ENCODE measurements at regions not wholly inside any gene's neighbourhood (a gene's known extent, or its start where the extent isn't known, plus 50 kb on each side); places are given as distances from the start of the nearest gene placed in this dataset.

DNA sequence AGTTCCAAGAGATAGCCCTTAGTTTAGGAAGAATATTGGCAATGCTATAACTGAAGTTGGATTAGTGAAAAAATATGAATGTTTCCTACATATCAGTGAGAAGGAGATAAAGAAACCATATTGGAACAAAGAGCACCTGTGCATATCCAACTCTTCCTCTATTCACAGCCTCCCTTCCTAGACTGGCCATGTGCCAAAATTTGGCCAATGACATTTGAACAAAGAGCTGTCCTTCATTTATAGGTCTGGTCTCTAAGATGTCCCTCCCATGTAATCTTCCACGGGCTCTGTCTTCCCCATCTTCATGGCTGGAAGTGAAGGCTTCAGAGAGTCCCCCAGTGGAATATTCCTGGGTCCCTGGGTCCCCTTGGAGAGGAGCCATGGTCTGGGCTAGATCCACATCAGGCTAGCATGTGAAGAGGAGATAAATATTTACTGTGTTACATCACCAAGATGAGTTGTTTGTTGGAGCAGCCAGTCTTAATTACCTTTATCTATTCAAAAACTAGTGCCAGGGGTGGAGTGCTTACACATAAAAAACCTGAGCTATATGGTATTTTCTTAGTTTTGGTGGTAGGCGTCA is 190.0 kb upstream of the S1PR3 start:
- TF ChIP-seq POLR2AphosphoS5 (IDR thresholded peaks at IDR 0.05) = no peak
- TF ChIP-seq CTCF (IDR thresholded peaks at IDR 0.05) = no peak
- no peak for TF ChIP-seq POLR2A (IDR thresholded peaks at IDR 0.05; ENCODE audit: low read depth)
